Upper lobe of right lung (tissue), 1 donor: ENCODE measurements at regions not wholly inside any gene's neighbourhood (a gene's known extent, or its start where the extent isn't known, plus 50 kb on each side); places are given as distances from the start of the nearest gene placed in this dataset.

Experiments
- ATAC-seq: fragments of 200-7000 bp; cut with Tn5 transposase; one replicate; pipeline ENCODE4 v1.9.1; 2020; ENCODE audit warnings: mild to moderate bottlenecking, moderate library complexity
- DNase-seq: peaks from one replicate; pipeline ENCODE4 v3.0.0-alpha.2; 2020
- H3K27ac ChIP-seq: fragments of 200-600 bp; one replicate; pipeline ENCODE4 v1.8.0; 2022
- H3K27me3 ChIP-seq: fragments of 200-600 bp; one replicate; pipeline ENCODE4 v1.8.0; 2022; ENCODE audit warnings: mild to moderate bottlenecking
- H3K36me3 ChIP-seq: fragments of 200-600 bp; one replicate; pipeline ENCODE4 v1.8.0; 2022
- H3K4me1 ChIP-seq: fragments of 200-600 bp; one replicate; pipeline ENCODE4 v1.8.0; 2022
- H3K4me3 ChIP-seq: fragments of 200-600 bp; one replicate; pipeline ENCODE4 v1.8.0; 2022; ENCODE audit warnings: mild to moderate bottlenecking
- H3K9me3 ChIP-seq: fragments of 200-600 bp; one replicate; pipeline ENCODE4 v1.8.0; 2022
- intact Hi-C: fragments of 100-400 bp; cut with DNase I; formaldehyde crosslinking; loops from one replicate; pipeline ENCODE4 v1.11.0; 2022
- TF ChIP-seq, protein P1 (sequence below): fragments of 200-600 bp; IDR thresholded peaks from one replicate; pipeline ENCODE4 v1.8.0; 2022; ENCODE audit warnings: antibody characterized with exemption
- donor health status: DM: no; HTN: yes; CAD: no; lungs with severe emphysema.

- intact Hi-C loops = no loop called here
- Histone ChIP-seq H3K4me3 (no peak overlapping the region), H3K27me3 (no peaks in the 10 kb centered on the region), H3K36me3 (no peaks in the 10 kb centered on the region), H3K27ac (no peak overlapping the region), H3K4me1 (no peaks in the 10 kb centered on the region), H3K9me3 (no peaks in the 10 kb centered on the region)
- TF ChIP-seq, protein P1, sequence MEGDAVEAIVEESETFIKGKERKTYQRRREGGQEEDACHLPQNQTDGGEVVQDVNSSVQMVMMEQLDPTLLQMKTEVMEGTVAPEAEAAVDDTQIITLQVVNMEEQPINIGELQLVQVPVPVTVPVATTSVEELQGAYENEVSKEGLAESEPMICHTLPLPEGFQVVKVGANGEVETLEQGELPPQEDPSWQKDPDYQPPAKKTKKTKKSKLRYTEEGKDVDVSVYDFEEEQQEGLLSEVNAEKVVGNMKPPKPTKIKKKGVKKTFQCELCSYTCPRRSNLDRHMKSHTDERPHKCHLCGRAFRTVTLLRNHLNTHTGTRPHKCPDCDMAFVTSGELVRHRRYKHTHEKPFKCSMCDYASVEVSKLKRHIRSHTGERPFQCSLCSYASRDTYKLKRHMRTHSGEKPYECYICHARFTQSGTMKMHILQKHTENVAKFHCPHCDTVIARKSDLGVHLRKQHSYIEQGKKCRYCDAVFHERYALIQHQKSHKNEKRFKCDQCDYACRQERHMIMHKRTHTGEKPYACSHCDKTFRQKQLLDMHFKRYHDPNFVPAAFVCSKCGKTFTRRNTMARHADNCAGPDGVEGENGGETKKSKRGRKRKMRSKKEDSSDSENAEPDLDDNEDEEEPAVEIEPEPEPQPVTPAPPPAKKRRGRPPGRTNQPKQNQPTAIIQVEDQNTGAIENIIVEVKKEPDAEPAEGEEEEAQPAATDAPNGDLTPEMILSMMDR = no peak
- no peak for DNase-seq
- ATAC-seq = no peak
Measured at GRCh38 chr1:88104886-88105285, 579.2 kb upstream of the PKN2 start.

GRCh38 chr1:88111816-88112215, 572.3 kb upstream of the PKN2 start:
- TF ChIP-seq, protein P1 = no peak

GRCh38 chr1:88117597-88117996, 566.5 kb upstream of the PKN2 start:
- Histone ChIP-seq H3K4me3 (no peak overlapping the region), H3K27me3 (no peaks in the 10 kb centered on the region), H3K36me3 (no peaks in the 10 kb centered on the region), H3K27ac (no peak overlapping the region), H3K9me3 (no peaks in the 10 kb centered on the region), H3K4me1 (no peaks in the 10 kb centered on the region)
- DNase-seq (no peak), ATAC-seq (no peak)
- intact Hi-C loops = no loop called here
- TF ChIP-seq, protein P1 = no peak

More at GRCh38 chr1:88111816-88112215, 572.3 kb upstream of the PKN2 start:
- Histone ChIP-seq H3K27ac (no peak overlapping the region), H3K36me3 (no peaks in the 10 kb centered on the region), H3K4me3 (no peak overlapping the region), H3K4me1 (no peaks in the 10 kb centered on the region), H3K27me3 (no peaks in the 10 kb centered on the region), H3K9me3 (no peaks in the 10 kb centered on the region)
- no peak for ATAC-seq
- DNase-seq = no peak
- intact Hi-C loops = no loop called here

DNA sequence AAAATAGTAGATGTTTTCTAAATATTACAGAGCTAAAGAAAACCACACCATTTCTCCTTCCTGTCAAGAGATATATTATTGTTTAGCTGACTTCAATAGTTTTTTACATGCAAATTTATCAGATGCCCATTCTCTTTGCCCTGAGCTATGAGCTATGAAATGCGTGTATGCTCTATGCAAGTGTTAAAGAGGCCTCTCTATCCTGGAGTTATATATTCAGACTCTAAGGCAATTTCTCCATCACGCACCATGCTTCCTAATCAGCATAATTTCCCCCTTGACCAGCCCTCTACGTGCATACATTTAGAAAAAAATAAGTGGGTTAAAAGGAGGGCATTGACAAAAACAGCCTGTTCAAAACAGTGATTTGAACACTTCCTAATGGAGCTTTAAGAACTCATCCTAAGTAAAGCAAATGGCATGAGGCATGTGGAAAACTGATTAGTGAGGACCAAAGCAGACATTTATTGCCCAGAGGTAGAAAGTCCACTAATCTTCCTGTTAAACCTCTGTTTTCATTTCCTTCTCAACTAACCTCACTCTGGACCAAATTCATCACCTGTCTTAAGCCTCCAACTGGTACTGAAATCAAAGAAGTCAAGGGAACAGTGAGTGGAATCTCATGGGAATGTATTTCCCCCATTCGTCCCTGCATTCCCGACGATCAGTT, 565.8 kb upstream of the PKN2 start:
- Histone ChIP-seq H3K27me3 (no peaks in the 10 kb centered on the region), H3K4me1 (no peaks in the 10 kb centered on the region), H3K9me3 (no peaks in the 10 kb centered on the region), H3K27ac (no peak overlapping the region), H3K36me3 (no peaks in the 10 kb centered on the region), H3K4me3 (no peak overlapping the region)
- intact Hi-C loops = no loop called here
- ATAC-seq = no peak
- DNase-seq = no peak
- TF ChIP-seq, protein P1 = no peak

DNA sequence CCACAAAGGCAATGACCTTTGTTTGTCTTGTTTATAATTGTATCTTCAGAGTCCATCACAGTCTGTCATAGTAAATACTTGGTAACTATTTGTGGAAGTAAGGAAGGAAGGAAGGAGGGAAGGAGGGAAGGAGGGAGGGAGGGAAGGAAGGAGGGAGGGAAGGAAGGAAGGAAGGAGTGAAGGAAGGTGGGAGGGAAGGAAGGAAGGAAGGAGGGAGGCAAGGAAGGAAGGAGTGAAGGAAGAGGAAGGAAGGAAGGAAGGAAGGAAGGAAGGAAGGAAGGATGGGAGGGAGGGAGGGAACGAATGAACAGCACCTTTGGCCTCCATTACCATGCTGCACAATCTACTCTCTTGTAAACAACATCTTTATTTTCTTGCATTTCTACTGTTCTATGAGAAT, 559.5 kb upstream of the PKN2 start:
- intact Hi-C loops = no loop called here
- H3K4me1 ChIP-seq = no peaks in the 10 kb centered on the region
- H3K27ac ChIP-seq = no peak overlapping the region
- H3K4me3 ChIP-seq = no peak overlapping the region
- H3K27me3 ChIP-seq = no peaks in the 10 kb centered on the region
- H3K9me3 ChIP-seq = no peaks in the 10 kb centered on the region
- no peak for ATAC-seq
- no peaks in the 10 kb centered on the region for H3K36me3 ChIP-seq
- no peak for DNase-seq
- TF ChIP-seq, protein P1 = no peak

DNA sequence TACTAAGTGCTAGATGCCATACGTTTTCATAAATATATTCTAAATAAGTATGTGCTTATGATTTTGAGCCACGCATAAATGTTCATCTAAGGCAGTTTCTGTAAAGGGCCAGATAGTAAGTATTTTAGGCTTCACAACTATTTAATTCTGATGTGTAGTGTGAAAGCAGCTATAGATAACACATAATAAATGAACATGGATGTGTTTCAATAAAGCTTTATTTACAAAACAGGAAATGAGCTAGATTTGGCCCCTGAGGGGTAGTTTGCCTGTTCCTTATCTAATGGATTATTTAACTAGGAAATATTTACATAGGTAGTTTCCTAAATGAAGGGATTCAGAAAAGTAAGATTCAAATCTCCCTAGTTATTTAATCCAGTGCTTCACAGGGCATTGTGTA, 557.6 kb upstream of the PKN2 start:
- H3K4me1 ChIP-seq = no peaks in the 10 kb centered on the region
- TF ChIP-seq, protein P1 = no peak
- intact Hi-C loops = no loop called here
- no peaks in the 10 kb centered on the region for H3K27me3 ChIP-seq
- ATAC-seq (no peak), DNase-seq (no peak)
- H3K36me3 ChIP-seq = no peaks in the 10 kb centered on the region
- no peak overlapping the region for H3K27ac ChIP-seq
- no peak overlapping the region for H3K4me3 ChIP-seq
- no peaks in the 10 kb centered on the region for H3K9me3 ChIP-seq
